NCI-H748 treated with DMSO at 0.1 percent for 48 hours (cell line): ENCODE measurements at regions not wholly inside any gene's neighbourhood (a gene's known extent, or its start where the extent isn't known, plus 50 kb on each side); places are given as distances from the start of the nearest gene placed in this dataset.
"Not testable (repeated sequence)": the region's sequence is repeated elsewhere in the genome, so short reads cannot be mapped to it uniquely, and the experiment has no call there.

Experiments used
- DNase-seq: peaks from one replicate; lab custom pipeline; 2025; lab: John Stamatoyannopoulos, UW

- no peak for DNase-seq
These were observed 200.7 kb downstream of the IPMK start for GRCh38 chr10:58066979-58067378.

DNA sequence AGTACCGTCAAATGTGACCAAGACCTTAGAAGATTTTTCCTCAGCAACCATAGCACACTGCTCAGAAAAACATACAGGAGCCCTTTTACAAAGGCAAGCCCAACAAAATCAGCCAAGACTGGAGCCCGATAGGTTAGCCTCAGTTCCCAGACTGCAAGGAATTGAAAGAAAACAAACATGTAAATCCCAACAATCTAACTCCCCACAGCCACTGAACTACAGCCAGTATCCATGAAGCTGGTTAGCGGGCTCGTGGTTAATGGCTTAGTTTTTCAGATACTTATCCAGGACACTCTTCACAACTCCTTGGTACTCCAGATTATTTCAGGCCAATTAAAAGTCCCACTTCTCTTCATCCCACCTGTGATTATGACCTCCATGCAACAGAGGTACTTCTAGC is 201.6 kb downstream of the IPMK start:
- no peak for DNase-seq

DNA sequence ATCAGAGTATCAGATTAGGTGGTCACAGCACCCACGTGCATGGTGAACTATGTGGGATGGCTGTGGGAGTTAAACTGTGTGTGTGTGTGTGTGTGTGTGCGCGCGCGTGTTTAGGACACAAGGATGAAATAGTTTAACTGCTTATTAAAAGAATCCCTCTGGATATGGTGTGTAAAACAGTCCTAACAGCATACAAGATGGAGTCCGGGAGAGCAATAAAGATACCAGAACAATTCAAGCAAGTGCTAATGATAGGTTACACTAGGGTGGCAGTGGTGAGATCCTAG is 202.2 kb downstream of the IPMK start:
- no peak for DNase-seq

GRCh38 chr10:58064714-58065528 is 202.8 kb downstream of the IPMK start:
- no peak for DNase-seq

- DNase-seq, result no peak
These were observed 203.7 kb downstream of the IPMK start for GRCh38 chr10:58063861-58064480.

DNA sequence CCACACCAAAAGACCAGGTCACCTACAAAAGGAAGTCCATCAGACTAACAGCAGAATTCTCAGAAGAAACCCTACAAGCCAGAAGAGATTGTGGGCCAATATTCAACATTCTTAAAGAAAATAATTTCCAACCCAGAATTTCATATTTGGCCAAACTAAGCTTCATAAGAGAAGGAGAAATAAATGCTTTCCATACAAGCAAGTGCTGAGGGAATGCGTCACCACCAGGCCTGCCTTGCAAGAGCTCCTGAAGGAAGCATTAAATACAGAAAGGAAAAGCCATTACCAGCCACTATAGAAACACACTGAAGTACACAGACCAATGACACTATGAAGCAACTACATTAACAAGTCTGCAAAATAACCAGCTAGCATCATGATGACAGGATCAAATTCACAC is 209.0 kb downstream of the IPMK start:
- DNase-seq, result not testable (repeated sequence)

DNA sequence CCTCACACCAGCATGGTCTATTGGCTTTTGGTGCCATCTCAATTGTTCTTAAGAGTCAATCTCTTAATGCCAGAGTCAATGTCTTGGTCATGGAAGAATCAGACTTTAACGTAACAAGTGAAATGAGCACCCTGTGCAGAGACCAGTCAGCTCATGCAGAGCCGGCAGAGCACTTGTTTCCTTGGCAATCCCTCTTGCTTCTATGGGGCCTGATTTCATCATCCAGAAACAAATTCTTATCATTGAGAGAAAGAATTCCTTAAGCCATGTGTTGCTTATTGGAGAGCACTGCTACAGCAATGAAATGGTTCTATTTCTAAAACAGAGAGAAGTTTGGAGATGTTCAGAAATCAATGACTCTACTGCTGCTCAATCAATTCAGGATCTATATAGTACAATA is 212.8 kb downstream of the IPMK start:
- DNase-seq, result no peak

- no peak for DNase-seq
These were observed 214.9 kb downstream of the IPMK start for GRCh38 chr10:58052772-58053171.

DNA sequence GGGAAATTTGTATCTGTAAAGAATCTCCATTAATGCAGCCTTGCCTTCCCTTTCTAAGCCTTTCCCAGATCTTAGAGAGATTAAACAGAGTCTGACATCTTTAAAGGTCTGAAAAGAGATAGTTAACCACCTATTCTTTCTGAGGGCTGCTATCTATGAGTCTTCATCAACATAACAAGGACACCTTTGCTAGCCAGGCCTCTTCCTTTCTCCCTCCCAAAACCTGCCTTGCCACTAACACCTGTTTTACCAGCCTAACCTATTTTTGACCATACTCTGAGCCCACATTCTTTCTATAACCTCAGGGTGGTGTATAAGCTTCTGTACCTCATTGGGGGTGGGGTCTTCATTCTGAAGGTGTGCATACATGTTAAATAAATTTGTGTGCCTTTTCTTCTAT is 217.1 kb downstream of the IPMK start:
- DNase-seq, result no peak

GRCh38 chr10:58048936-58049335 is 218.8 kb downstream of the IPMK start:
- DNase-seq, result no peak

- DNase-seq, result no peak
These were observed 223.6 kb downstream of the IPMK start for GRCh38 chr10:58044072-58044471.

DNA sequence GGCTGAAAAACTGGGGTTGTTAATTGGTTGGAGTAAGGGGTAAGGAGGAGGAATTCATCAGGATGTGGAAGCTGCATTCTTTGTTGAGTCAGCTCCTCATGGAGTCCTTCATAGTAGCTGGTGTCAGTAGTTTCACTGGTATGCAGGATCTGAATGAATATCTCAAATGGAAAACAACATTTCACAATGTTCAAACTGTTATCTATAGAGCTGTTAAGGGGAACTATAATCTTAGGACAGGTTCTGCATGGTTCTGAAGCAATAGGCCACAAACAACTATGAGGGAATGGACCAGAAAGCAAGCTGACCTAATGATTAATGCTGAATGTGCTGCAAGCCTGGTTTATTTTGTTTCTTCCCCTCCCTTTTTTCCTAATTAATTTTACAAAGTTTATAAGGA is 225.8 kb downstream of the IPMK start:
- no peak for DNase-seq

- no peak for DNase-seq
These were observed 237.5 kb downstream of the IPMK start for GRCh38 chr10:58030208-58030607.

DNA sequence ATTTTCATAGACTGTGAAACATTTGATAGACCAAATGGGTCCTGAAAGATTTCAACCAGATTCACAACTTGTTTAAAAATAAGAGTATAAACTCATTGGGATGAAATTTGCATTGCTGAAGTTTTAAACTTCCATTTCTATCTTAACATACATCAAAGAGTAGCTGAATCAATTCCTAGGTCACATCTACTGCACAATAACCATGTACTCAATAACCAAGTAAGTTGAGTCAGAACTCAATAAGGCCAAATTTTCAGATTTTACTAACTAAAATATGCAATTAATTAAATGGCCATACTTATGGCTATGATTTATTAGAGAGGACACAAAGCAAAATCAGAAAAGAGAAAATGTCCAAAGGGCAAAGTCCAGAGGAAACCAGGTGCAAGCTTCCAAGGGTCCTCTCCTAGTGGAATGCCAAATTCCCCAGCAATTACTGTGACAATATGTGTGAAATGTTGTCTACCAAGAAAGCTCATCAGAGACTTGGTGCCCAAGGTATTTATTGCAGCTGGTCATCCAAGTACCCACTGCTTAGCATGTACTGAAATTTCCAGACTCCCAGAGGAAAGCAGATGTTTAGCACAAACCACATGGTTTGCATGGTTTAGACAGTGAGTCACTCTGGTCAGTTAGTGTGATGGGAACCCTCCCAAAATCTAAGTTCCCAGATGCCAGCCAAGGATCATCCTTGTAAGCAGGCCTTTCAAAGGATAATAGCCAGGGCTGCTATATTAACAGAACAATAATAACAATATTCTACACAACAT is 238.9 kb downstream of the IPMK start:
- DNase-seq, result no peak

DNA sequence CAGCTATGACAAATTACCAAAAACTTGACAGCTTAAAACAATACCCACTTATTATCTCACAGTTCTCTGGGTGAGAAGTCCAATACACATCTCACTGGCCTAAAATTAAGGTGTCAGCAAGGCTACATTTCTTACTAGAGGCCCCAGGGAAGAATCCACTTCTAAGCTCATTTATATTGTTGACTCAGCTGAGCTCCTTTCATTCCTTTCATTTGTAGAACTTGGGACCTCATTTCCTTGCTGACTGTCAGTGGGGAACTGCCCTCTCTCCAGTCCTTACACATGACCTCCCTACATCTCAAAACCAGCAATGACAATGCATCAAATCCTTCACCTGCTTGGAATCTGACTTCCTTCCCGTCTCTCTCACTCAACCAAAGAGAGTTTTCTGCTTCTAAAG is 240.3 kb downstream of the IPMK start:
- DNase-seq, result no peak

GRCh38 chr10:58026036-58026435 is 241.7 kb downstream of the IPMK start:
- DNase-seq, result no peak

DNA sequence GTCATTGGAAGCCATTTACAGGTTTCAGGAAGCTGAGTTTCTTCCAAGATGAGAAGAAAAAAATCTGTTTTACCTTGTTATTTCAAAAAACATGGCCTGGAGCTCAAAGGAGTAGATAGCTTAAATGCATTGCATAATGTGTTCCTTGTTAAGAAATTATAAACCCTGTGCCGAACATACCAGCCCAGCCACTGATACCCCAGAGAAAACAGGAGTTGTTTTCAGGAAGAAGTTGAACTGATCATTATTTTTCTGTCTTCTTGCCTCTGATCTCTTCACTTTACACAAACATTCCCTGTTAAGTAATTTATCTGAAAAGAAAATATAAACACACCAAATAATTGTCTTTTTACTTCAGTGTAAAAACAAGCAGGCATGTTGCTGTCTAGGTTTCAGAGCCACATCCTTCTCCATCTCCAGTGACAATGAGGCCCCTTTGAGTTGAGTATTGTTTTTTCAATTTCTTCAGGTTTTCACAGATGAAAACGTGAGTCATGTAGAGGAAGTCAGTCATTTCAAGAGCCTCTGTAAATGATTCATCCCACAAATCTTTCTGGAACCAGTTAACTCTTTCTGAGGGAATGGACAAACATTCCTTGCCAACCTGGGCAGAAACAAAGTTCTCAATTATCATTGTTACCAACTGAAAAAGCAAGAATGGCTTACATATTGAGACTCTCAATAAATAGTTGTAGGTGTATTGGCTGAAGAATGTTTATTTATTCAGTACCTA is 244.2 kb downstream of the IPMK start:
- no peak for DNase-seq

DNA sequence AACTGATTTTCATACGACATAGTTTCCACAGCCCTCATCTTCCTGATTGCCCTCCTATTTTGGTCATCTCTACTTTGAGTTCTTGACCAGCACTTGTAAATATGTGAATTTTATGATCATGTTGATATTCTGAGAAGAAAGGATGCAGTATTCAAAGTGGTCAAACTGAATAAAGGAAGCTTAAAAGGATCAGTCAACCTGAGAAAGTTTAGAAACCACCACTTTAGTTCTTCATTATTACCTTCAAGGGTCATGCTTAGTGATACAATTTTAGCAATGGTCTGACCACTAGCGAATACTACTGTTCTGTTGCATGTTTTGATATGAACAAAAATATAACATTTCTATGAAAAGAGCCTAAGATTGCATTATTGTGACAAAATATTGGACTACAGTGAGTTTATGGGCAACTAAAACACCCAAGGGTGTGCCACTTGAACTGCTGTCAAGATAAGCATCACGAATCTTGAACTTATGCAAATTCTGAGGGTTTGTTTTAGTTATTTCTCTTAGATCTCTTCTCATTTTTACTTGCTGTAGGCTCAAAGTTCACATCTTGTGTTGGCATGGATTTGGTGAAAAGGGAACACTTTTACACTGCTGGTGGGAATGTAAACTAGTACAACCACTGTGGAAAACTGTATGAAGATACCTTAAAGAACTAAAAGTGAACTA is 247.7 kb downstream of the IPMK start:
- DNase-seq, result no peak

- DNase-seq, result no peak
These were observed 249.9 kb downstream of the IPMK start for GRCh38 chr10:58017719-58018367.

GRCh38 chr10:58016614-58017013 is 251.1 kb downstream of the IPMK start:
- DNase-seq, result no peak

GRCh38 chr10:58014436-58014835 is 253.3 kb downstream of the IPMK start:
- no peak for DNase-seq

GRCh38 chr10:58013406-58013805 is 254.3 kb downstream of the IPMK start:
- no peak for DNase-seq
